Activated CD4-positive, alpha-beta T cell treated with anti-CD3 and anti-CD28 coated beads, Interleukin-2, amount 10 ng/mL, durations not matched to agents 7 days and 5 days (primary cell): ENCODE measurements at regions not wholly inside any gene's neighbourhood (a gene's known extent, or its start where the extent isn't known, plus 50 kb on each side); places are given as distances from the start of the nearest gene placed in this dataset.

Source experiments
- CTCF ChIA-PET: fragments of 350-600 bp; sonication (Branson Sonifier 250); formaldehyde crosslinking; loops from one replicate; lab custom pipeline; 2021; ENCODE audit warnings: antibody characterized with exemption; lab: Charles Lee
- POLR2A ChIA-PET: fragments of 350-600 bp; sonication (Branson Sonifier 250); formaldehyde crosslinking; loops from one replicate; lab custom pipeline; 2021; ENCODE audit warnings: antibody characterized with exemption; lab: Charles Lee
- DNase-seq: peaks from one replicate; pipeline ENCODE4 v3.0.0-alpha.2; 2020
- H3K27ac Mint-ChIP-seq: one replicate; pipeline ENCODE4 v1.8.0; 2021; ENCODE audit warnings: mild to moderate bottlenecking, moderate library complexity, mixed read lengths
- H3K27me3 Mint-ChIP-seq: one replicate; pipeline ENCODE4 v1.8.0; 2021; ENCODE audit warnings: mixed read lengths
- H3K36me3 Mint-ChIP-seq: one replicate; pipeline ENCODE4 v1.8.0; 2021; ENCODE audit warnings: low read depth, mixed read lengths
- H3K4me1 Mint-ChIP-seq: one replicate; pipeline ENCODE4 v1.8.0; 2021; ENCODE audit warnings: mixed read lengths
- H3K4me3 Mint-ChIP-seq: one replicate; pipeline ENCODE4 v1.8.0; 2021; ENCODE audit warnings: mild to moderate bottlenecking, moderate library complexity, mixed read lengths
- H3K9me3 Mint-ChIP-seq: one replicate; pipeline ENCODE4 v1.8.0; 2021; ENCODE audit warnings: mixed read lengths

- ChIA-PET POLR2A (no interaction called here), CTCF (no interaction called here)
- no peak overlapping the region for H3K27ac Mint-ChIP-seq
- H3K9me3 Mint-ChIP-seq = no peaks in the 10 kb centered on the region
- H3K27me3 Mint-ChIP-seq = no peaks in the 10 kb centered on the region
- H3K4me3 Mint-ChIP-seq = no peak overlapping the region
- no peak for DNase-seq
- H3K4me1 Mint-ChIP-seq = no peaks in the 10 kb centered on the region
- H3K36me3 Mint-ChIP-seq = no peaks in the 10 kb centered on the region
Observed at GRCh38 chr1:187481581-187482148, 652.9 kb downstream of the PLA2G4A start.

GRCh38 chr1:187490266-187490665, 661.5 kb downstream of the PLA2G4A start:
- Mint-ChIP-seq H3K9me3 (no peaks in the 10 kb centered on the region), H3K4me1 (no peaks in the 10 kb centered on the region), H3K36me3 (no peaks in the 10 kb centered on the region), H3K27me3 (no peaks in the 10 kb centered on the region), H3K27ac (no peak overlapping the region), H3K4me3 (no peak overlapping the region)
- POLR2A ChIA-PET = no interaction called here
- CTCF ChIA-PET = no interaction called here
- DNase-seq = no peak

GRCh38 chr1:187491082-187491720, 662.5 kb downstream of the PLA2G4A start:
- H3K9me3 Mint-ChIP-seq = no peaks in the 10 kb centered on the region
- no peak overlapping the region for H3K27ac Mint-ChIP-seq
- CTCF ChIA-PET = no interaction called here
- DNase-seq = no peak
- no peaks in the 10 kb centered on the region for H3K36me3 Mint-ChIP-seq
- POLR2A ChIA-PET = no interaction called here
- H3K4me1 Mint-ChIP-seq = no peaks in the 10 kb centered on the region
- no peak overlapping the region for H3K4me3 Mint-ChIP-seq
- H3K27me3 Mint-ChIP-seq = no peaks in the 10 kb centered on the region

GRCh38 chr1:187498028-187498427, 669.3 kb downstream of the PLA2G4A start:
- H3K27me3 Mint-ChIP-seq = no peaks in the 10 kb centered on the region
- ChIA-PET CTCF (interaction anchor here (0.5 kb wide), 1 partner anchor 322 kb away, joined by 3 read pairs; no protein-coding TSS in a partner anchor), POLR2A (no interaction called here)
- H3K36me3 Mint-ChIP-seq = no peaks in the 10 kb centered on the region
- no peaks in the 10 kb centered on the region for H3K4me1 Mint-ChIP-seq
- H3K27ac Mint-ChIP-seq = no peak overlapping the region
- DNase-seq = no peak
- no peak overlapping the region for H3K4me3 Mint-ChIP-seq
- no peaks in the 10 kb centered on the region for H3K9me3 Mint-ChIP-seq

- H3K27ac Mint-ChIP-seq = no peak overlapping the region
- ChIA-PET CTCF (no interaction called here), POLR2A (no interaction called here)
- no peaks in the 10 kb centered on the region for H3K9me3 Mint-ChIP-seq
- DNase-seq = no peak
- H3K36me3 Mint-ChIP-seq = no peaks in the 10 kb centered on the region
- H3K27me3 Mint-ChIP-seq = no peaks in the 10 kb centered on the region
- no peak overlapping the region for H3K4me3 Mint-ChIP-seq
- H3K4me1 Mint-ChIP-seq = no peaks in the 10 kb centered on the region
Observed at GRCh38 chr1:187504779-187505178, 676.0 kb downstream of the PLA2G4A start.

GRCh38 chr1:187509091-187509490, 680.3 kb downstream of the PLA2G4A start:
- no peak overlapping the region for H3K27ac Mint-ChIP-seq
- CTCF ChIA-PET = no interaction called here
- H3K4me1 Mint-ChIP-seq = no peaks in the 10 kb centered on the region
- DNase-seq = no peak
- H3K36me3 Mint-ChIP-seq = no peaks in the 10 kb centered on the region
- H3K27me3 Mint-ChIP-seq = no peaks in the 10 kb centered on the region
- no peaks in the 10 kb centered on the region for H3K9me3 Mint-ChIP-seq
- H3K4me3 Mint-ChIP-seq = no peak overlapping the region
- POLR2A ChIA-PET = no interaction called here

GRCh38 chr1:187513190-187513589, 684.4 kb downstream of the PLA2G4A start:
- H3K27me3 Mint-ChIP-seq = no peaks in the 10 kb centered on the region
- peaks cover 2% of the 10 kb centered on the region for H3K9me3 Mint-ChIP-seq
- no peak for DNase-seq

GRCh38 chr1:187514110-187514509, 685.4 kb downstream of the PLA2G4A start:
- Mint-ChIP-seq H3K27me3 (no peaks in the 10 kb centered on the region), H3K36me3 (no peaks in the 10 kb centered on the region), H3K4me3 (no peak overlapping the region), H3K4me1 (no peaks in the 10 kb centered on the region), H3K9me3 (peaks cover 2% of the 10 kb centered on the region), H3K27ac (no peak overlapping the region)
- POLR2A ChIA-PET = no interaction called here
- CTCF ChIA-PET = no interaction called here
- DNase-seq = no peak

More at GRCh38 chr1:187513190-187513589, 684.4 kb downstream of the PLA2G4A start:
- ChIA-PET CTCF (no interaction called here), POLR2A (no interaction called here)
- H3K4me1 Mint-ChIP-seq = no peaks in the 10 kb centered on the region
- H3K4me3 Mint-ChIP-seq = no peak overlapping the region
- H3K27ac Mint-ChIP-seq = no peak overlapping the region
- no peaks in the 10 kb centered on the region for H3K36me3 Mint-ChIP-seq

GRCh38 chr1:187516874-187517273, 688.1 kb downstream of the PLA2G4A start:
- H3K4me3 Mint-ChIP-seq = no peak overlapping the region
- no peaks in the 10 kb centered on the region for H3K4me1 Mint-ChIP-seq
- H3K36me3 Mint-ChIP-seq = no peaks in the 10 kb centered on the region
- no peaks in the 10 kb centered on the region for H3K27me3 Mint-ChIP-seq
- ChIA-PET POLR2A (no interaction called here), CTCF (no interaction called here)
- no peak for DNase-seq
- H3K27ac Mint-ChIP-seq = no peak overlapping the region
- peaks cover 2% of the 10 kb centered on the region for H3K9me3 Mint-ChIP-seq

GRCh38 chr1:187517546-187517945, 688.8 kb downstream of the PLA2G4A start:
- Mint-ChIP-seq H3K27me3 (no peaks in the 10 kb centered on the region), H3K9me3 (peaks cover 2% of the 10 kb centered on the region), H3K4me1 (no peaks in the 10 kb centered on the region), H3K4me3 (no peak overlapping the region), H3K27ac (no peak overlapping the region), H3K36me3 (no peaks in the 10 kb centered on the region)
- CTCF ChIA-PET = no interaction called here
- POLR2A ChIA-PET = no interaction called here
- DNase-seq = no peak

GRCh38 chr1:187527346-187527745, 698.6 kb downstream of the PLA2G4A start:
- H3K27me3 Mint-ChIP-seq = no peaks in the 10 kb centered on the region
- H3K4me1 Mint-ChIP-seq = no peaks in the 10 kb centered on the region
- H3K4me3 Mint-ChIP-seq = no peak overlapping the region
- ChIA-PET POLR2A (no interaction called here), CTCF (no interaction called here)
- H3K36me3 Mint-ChIP-seq = no peaks in the 10 kb centered on the region
- no peak for DNase-seq
- no peak overlapping the region for H3K27ac Mint-ChIP-seq
- peaks cover 3% of the 10 kb centered on the region for H3K9me3 Mint-ChIP-seq

GRCh38 chr1:187537936-187538335, 709.2 kb downstream of the PLA2G4A start:
- DNase-seq = no peak
- Mint-ChIP-seq H3K27ac (no peak overlapping the region), H3K36me3 (no peaks in the 10 kb centered on the region), H3K9me3 (peaks cover 4% of the 10 kb centered on the region), H3K4me3 (no peak overlapping the region), H3K27me3 (no peaks in the 10 kb centered on the region), H3K4me1 (no peaks in the 10 kb centered on the region)
- CTCF ChIA-PET = no interaction called here
- POLR2A ChIA-PET = no interaction called here

GRCh38 chr1:187549540-187549939, 720.8 kb downstream of the PLA2G4A start:
- H3K27ac Mint-ChIP-seq = no peak overlapping the region
- H3K4me3 Mint-ChIP-seq = no peak overlapping the region
- ChIA-PET POLR2A (no interaction called here), CTCF (no interaction called here)
- H3K4me1 Mint-ChIP-seq = no peaks in the 10 kb centered on the region
- DNase-seq = no peak
- no peaks in the 10 kb centered on the region for H3K27me3 Mint-ChIP-seq
- H3K36me3 Mint-ChIP-seq = no peaks in the 10 kb centered on the region
- H3K9me3 Mint-ChIP-seq = peaks cover 12% of the 10 kb centered on the region

- H3K4me1 Mint-ChIP-seq = no peaks in the 10 kb centered on the region
- no peaks in the 10 kb centered on the region for H3K36me3 Mint-ChIP-seq
- DNase-seq = no peak
- H3K9me3 Mint-ChIP-seq = peaks cover 7% of the 10 kb centered on the region
- H3K27me3 Mint-ChIP-seq = no peaks in the 10 kb centered on the region
- H3K4me3 Mint-ChIP-seq = no peak overlapping the region
- ChIA-PET CTCF (no interaction called here), POLR2A (no interaction called here)
- no peak overlapping the region for H3K27ac Mint-ChIP-seq
Observed at GRCh38 chr1:187551061-187551460, 722.3 kb downstream of the PLA2G4A start.
